ENCODE measurements at regions not wholly inside any gene's neighbourhood (a gene's known extent, or its start where the extent isn't known, plus 50 kb on each side); places are given as distances from the start of the nearest gene placed in this dataset.

DNA sequence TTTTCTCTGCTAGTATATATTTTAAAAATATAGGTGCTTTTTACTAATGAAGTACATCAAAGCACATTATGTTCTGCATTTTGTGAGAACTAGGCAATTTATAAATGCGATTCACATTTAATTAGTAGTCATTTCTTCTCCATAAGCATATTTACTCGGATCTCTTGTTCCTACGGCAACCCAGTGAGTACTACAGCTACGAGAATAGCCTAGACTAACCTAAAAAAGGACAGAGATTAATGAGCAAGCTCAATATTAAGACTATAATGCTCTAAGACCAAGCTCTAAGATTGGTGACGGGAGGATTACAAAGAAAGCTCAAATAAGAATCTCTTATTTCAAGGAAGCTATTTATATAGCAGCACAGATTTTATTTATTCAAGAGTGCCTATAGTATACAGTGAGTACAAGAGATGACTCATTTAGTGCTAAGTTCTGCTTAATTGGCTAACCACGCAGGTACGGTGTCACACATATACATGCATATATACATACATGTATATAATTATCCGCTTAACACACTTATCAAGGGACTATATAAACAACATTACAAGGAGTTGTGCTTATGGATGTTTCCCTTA lies 364.7 kb downstream of the GPD2 start:
- DNase-seq: no peak
- intact Hi-C loops (cut with DNase I): no loop called here
- Histone ChIP-seq H3K27me3 (peaks cover 0 to 7% (median 0%) of the 10 kb centered on the region in 7 donors), H3K36me3 (no peaks in the 10 kb centered on the region), H3K9me3 (no peaks in the 10 kb centered on the region), H3K4me3 (no peak overlapping the region), H3K27ac (no peak overlapping the region), H3K4me1 (peaks cover 0 to 3% (median 0%) of the 10 kb centered on the region in 9 donors)
- WGBS, 2 donors: 80 to 81% methylated on average over 8 of the region's 8 CpGs
- TF ChIP-seq, protein P1, sequence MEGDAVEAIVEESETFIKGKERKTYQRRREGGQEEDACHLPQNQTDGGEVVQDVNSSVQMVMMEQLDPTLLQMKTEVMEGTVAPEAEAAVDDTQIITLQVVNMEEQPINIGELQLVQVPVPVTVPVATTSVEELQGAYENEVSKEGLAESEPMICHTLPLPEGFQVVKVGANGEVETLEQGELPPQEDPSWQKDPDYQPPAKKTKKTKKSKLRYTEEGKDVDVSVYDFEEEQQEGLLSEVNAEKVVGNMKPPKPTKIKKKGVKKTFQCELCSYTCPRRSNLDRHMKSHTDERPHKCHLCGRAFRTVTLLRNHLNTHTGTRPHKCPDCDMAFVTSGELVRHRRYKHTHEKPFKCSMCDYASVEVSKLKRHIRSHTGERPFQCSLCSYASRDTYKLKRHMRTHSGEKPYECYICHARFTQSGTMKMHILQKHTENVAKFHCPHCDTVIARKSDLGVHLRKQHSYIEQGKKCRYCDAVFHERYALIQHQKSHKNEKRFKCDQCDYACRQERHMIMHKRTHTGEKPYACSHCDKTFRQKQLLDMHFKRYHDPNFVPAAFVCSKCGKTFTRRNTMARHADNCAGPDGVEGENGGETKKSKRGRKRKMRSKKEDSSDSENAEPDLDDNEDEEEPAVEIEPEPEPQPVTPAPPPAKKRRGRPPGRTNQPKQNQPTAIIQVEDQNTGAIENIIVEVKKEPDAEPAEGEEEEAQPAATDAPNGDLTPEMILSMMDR (IDR thresholded peaks at IDR 0.05): no peak
- no peak for ATAC-seq

DNA sequence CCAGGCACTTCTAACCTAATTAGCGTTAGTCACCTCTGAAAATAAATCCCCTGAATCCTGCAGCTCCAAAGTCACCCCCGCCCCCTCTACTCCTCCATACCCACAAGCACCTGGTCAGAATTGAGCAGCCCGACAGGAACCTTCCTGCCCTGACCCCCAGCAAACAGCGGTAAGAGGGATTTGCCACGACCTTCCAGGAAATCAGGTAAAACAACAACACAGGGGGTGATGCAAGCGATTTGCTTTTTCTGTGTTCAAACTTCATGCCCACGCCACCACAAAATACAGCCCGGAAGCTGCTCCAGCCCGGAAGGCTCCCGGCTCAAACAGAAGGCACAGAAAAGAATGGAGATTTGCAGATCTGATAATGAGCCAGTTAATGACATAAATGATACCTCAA lies 367.1 kb downstream of the GPD2 start:
- intact Hi-C loops (cut with DNase I): no loop called here
- Histone ChIP-seq H3K4me3 (no peak overlapping the region), H3K9me3 (peaks cover 0 to 6% (median 0%) of the 10 kb centered on the region in 11 donors), H3K27ac (no peak overlapping the region), H3K36me3 (no peaks in the 10 kb centered on the region), H3K27me3 (peaks cover 0 to 7% (median 0%) of the 10 kb centered on the region in 7 donors), H3K4me1 (peaks cover 0 to 3% (median 0%) of the 10 kb centered on the region in 9 donors)
- TF ChIP-seq, protein P1 (IDR thresholded peaks at IDR 0.05): no peak
- 48 to 50% methylated on average over 10 of the region's 10 CpGs for WGBS, 2 donors
- peak in 1 of 8 donors; percentile 50 for ATAC-seq
- no peak for DNase-seq

DNA sequence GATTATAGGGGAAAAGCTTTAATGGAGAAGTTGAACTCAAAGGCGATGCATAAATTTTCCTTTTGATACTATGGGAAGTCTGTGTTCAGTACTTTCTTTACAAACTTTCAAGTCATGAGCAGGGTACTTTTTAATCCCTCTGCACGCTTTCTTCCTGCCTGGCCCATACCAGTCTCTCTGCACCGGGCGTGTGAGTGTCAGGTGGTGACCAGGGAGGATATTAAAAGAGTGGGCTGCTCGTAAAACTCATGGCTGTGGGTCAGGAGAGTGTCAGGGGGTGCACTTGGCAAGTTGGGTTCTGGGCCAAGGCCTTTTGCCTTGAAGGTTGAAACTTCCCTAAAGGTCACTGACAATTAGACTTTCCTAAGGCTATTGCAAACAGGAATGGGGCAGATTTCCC lies 367.8 kb downstream of the GPD2 start:
- Histone ChIP-seq H3K36me3 (no peaks in the 10 kb centered on the region), H3K4me1 (no peaks in the 10 kb centered on the region), H3K4me3 (no peak overlapping the region), H3K27me3 (peaks cover 0 to 7% (median 0%) of the 10 kb centered on the region in 7 donors), H3K27ac (no peak overlapping the region), H3K9me3 (peaks cover 0 to 6% (median 0%) of the 10 kb centered on the region in 11 donors)
- TF ChIP-seq, protein P1 (IDR thresholded peaks at IDR 0.05): no peak
- 88% methylated on average over 5 of the region's 5 CpGs for WGBS, 2 donors
- DNase-seq (no peak), ATAC-seq (peak in 1 of 8 donors; percentile 77)
- intact Hi-C loops (cut with DNase I): no loop called here

DNA sequence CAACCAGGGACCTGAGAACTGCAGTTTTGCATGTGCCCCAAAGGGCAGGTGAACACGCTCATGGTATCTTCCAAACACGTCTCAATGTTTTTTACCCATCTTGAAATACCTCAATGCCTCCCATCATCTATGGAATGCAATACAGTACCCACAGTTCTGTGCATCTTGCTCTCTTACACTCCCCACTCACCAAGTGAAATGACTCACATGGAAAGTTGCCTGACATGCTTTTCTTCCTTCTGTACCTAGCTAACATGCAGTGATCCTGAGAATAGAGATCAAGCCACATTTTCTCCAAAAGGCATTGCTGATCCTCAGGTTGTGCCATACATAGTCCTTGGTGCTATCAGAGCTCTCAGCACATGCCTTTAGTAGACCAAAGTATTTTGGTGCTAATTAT lies 373.9 kb downstream of the GPD2 start:
- Histone ChIP-seq H3K9me3 (peaks cover 0 to 6% (median 0%) of the 10 kb centered on the region in 11 donors), H3K4me1 (no peaks in the 10 kb centered on the region), H3K27ac (no peak overlapping the region), H3K36me3 (no peaks in the 10 kb centered on the region), H3K27me3 (no peaks in the 10 kb centered on the region), H3K4me3 (no peak overlapping the region)
- intact Hi-C loops (cut with DNase I): no loop called here
- WGBS, 2 donors: 79 to 82% methylated on average over 2 of the region's 2 CpGs
- ATAC-seq (no peak), DNase-seq (no peak)
- TF ChIP-seq, protein P1 (IDR thresholded peaks at IDR 0.05): no peak
